ENCODE measurements at regions not wholly inside any gene's neighbourhood (a gene's known extent, or its start where the extent isn't known, plus 50 kb on each side); places are given as distances from the start of the nearest gene placed in this dataset.

GRCh38 chr9:8262625-8263622 is 463.3 kb upstream of the DMAC1 start:
- Mint-ChIP-seq H3K9me3 (no peaks in the 10 kb centered on the region), H3K4me3 (no peak overlapping the region), H3K27ac (peak overlapping the region; percentile 18 to 43 (median 18)), H3K36me3 (ENCODE audit: low read depth) (no peaks in the 10 kb centered on the region), H3K27me3 (ENCODE audit: low read depth) (peaks cover 3% of the 10 kb centered on the region), H3K4me1 (peaks cover 57% of the 10 kb centered on the region)
- TF ChIP-seq CTCF (IDR thresholded peaks at IDR 0.05; ENCODE audit: unreplicated experiment in 3 of 3): no peak

GRCh38 chr9:8261737-8262136 is 462.2 kb upstream of the DMAC1 start:
- Mint-ChIP-seq H3K36me3 (ENCODE audit: low read depth) (no peaks in the 10 kb centered on the region), H3K9me3 (no peaks in the 10 kb centered on the region), H3K4me1 (peaks cover 49% of the 10 kb centered on the region), H3K27me3 (ENCODE audit: low read depth) (peaks cover 3% of the 10 kb centered on the region), H3K4me3 (no peak overlapping the region), H3K27ac (peak overlapping the region in 1 of 3 experiments; percentile 27)
- no peak for TF ChIP-seq CTCF (IDR thresholded peaks at IDR 0.05; ENCODE audit: unreplicated experiment in 3 of 3)

GRCh38 chr9:8259028-8259427 is 459.4 kb upstream of the DMAC1 start:
- H3K36me3 Mint-ChIP-seq (ENCODE audit: low read depth): no peaks in the 10 kb centered on the region
- H3K9me3 Mint-ChIP-seq: no peaks in the 10 kb centered on the region
- no peak overlapping the region for H3K27ac Mint-ChIP-seq
- no peaks in the 10 kb centered on the region for H3K27me3 Mint-ChIP-seq (ENCODE audit: low read depth)
- H3K4me3 Mint-ChIP-seq: no peak overlapping the region
- TF ChIP-seq CTCF (IDR thresholded peaks at IDR 0.05; ENCODE audit: unreplicated experiment in 3 of 3): no peak
- H3K4me1 Mint-ChIP-seq: peaks cover 23% of the 10 kb centered on the region

GRCh38 chr9:8256880-8257279 is 457.3 kb upstream of the DMAC1 start:
- TF ChIP-seq CTCF (IDR thresholded peaks at IDR 0.05; ENCODE audit: unreplicated experiment in 3 of 3): no peak
- Mint-ChIP-seq H3K27ac (no peak overlapping the region), H3K27me3 (ENCODE audit: low read depth) (no peaks in the 10 kb centered on the region), H3K4me3 (no peak overlapping the region), H3K4me1 (peaks cover 4% of the 10 kb centered on the region), H3K36me3 (ENCODE audit: low read depth) (no peaks in the 10 kb centered on the region), H3K9me3 (no peaks in the 10 kb centered on the region)

- H3K4me3 Mint-ChIP-seq: no peak overlapping the region
- no peak for TF ChIP-seq CTCF (IDR thresholded peaks at IDR 0.05; ENCODE audit: unreplicated experiment in 3 of 3)
- no peak overlapping the region for H3K27ac Mint-ChIP-seq
- no peaks in the 10 kb centered on the region for H3K9me3 Mint-ChIP-seq
- no peaks in the 10 kb centered on the region for H3K4me1 Mint-ChIP-seq
- H3K36me3 Mint-ChIP-seq (ENCODE audit: low read depth): no peaks in the 10 kb centered on the region
- no peaks in the 10 kb centered on the region for H3K27me3 Mint-ChIP-seq (ENCODE audit: low read depth)
Measured at GRCh38 chr9:8255850-8256249, 456.3 kb upstream of the DMAC1 start.

GRCh38 chr9:8254541-8254940 is 455.0 kb upstream of the DMAC1 start:
- Mint-ChIP-seq H3K4me1 (no peaks in the 10 kb centered on the region), H3K27ac (no peak overlapping the region)

More at GRCh38 chr9:8254541-8254940, 455.0 kb upstream of the DMAC1 start:
- Mint-ChIP-seq H3K27me3 (ENCODE audit: low read depth) (no peaks in the 10 kb centered on the region), H3K9me3 (no peaks in the 10 kb centered on the region), H3K4me3 (no peak overlapping the region), H3K36me3 (ENCODE audit: low read depth) (no peaks in the 10 kb centered on the region)
- no peak for TF ChIP-seq CTCF (IDR thresholded peaks at IDR 0.05; ENCODE audit: unreplicated experiment in 3 of 3)
